DOHH2 (cell line): ENCODE measurements at regions not wholly inside any gene's neighbourhood (a gene's known extent, or its start where the extent isn't known, plus 50 kb on each side); places are given as distances from the start of the nearest gene placed in this dataset.

Source experiments
- H3F3A ChIP-seq: fragments of 200-600 bp; sonication (generic), shearing (Covaris generic); 2 replicates; pipeline ENCODE4 v1.6.0; 2016; ENCODE audit warnings: antibody characterized with exemption, mild to moderate bottlenecking; ENCODE audit not compliant: control insufficient read depth, insufficient read depth
- H3K27ac ChIP-seq: fragments of 200-600 bp; sonication (generic); 2 replicates; pipeline ENCODE4 v1.5.1; 2014; ENCODE audit warnings: low read depth, mild to moderate bottlenecking, low read length, moderate library complexity
- H3K27me3 ChIP-seq: fragments of 200-600 bp; sonication (generic); 2 replicates; pipeline ENCODE4 v1.6.1; 2014; ENCODE audit warnings: mild to moderate bottlenecking, low read length, mixed read lengths; ENCODE audit not compliant: control insufficient read depth
- H3K36me3 ChIP-seq: fragments of 200-600 bp; sonication (generic); 2 replicates; pipeline ENCODE4 v1.6.1; 2014; ENCODE audit warnings: mild to moderate bottlenecking, low read length, moderate library complexity, mixed read lengths; ENCODE audit not compliant: control insufficient read depth
- H3K4me1 ChIP-seq: fragments of 200-600 bp; sonication (generic); 2 replicates; pipeline ENCODE4 v1.6.1; 2014; ENCODE audit warnings: mild to moderate bottlenecking, low read length, mixed read lengths; ENCODE audit not compliant: control insufficient read depth
- H3K4me2 ChIP-seq: fragments of 200-600 bp; sonication (generic); 2 replicates; pipeline ENCODE4 v1.6.0; 2014; ENCODE audit warnings: mild to moderate bottlenecking, low read length, moderate library complexity
- H3K4me3 ChIP-seq: fragments of 200-600 bp; sonication (generic); 2 replicates; pipeline ENCODE4 v1.5.1; 2014; ENCODE audit warnings: mild to moderate bottlenecking, low read length, mixed read lengths
- H3K79me2 ChIP-seq: fragments of 200-600 bp; sonication (generic); 2 replicates; pipeline ENCODE4 v1.6.1; 2014; ENCODE audit warnings: mild to moderate bottlenecking, low read length, mixed read lengths; ENCODE audit not compliant: control insufficient read depth
- H3K9me2 ChIP-seq: fragments of 200-600 bp; sonication (generic); replicated peaks from 2 replicates; pipeline ENCODE4 v1.6.1; 2014; ENCODE audit warnings: mild to moderate bottlenecking, low read length, mixed read lengths; ENCODE audit not compliant: control insufficient read depth
- H3K9me3 ChIP-seq: fragments of 200-600 bp; sonication (generic); 2 replicates; pipeline ENCODE4 v1.6.1; 2014; ENCODE audit warnings: antibody characterized with exemption, low read length, mixed read lengths; ENCODE audit not compliant: control insufficient read depth, insufficient read depth
- H4K20me1 ChIP-seq: fragments of 200-600 bp; sonication (generic); 2 replicates; pipeline ENCODE4 v1.6.0; 2014; ENCODE audit warnings: low read depth, mild to moderate bottlenecking, antibody characterized with exemption, low read length, moderate library complexity; ENCODE audit not compliant: control insufficient read depth, insufficient read depth
- CTCF ChIP-seq: fragments of 200-600 bp; sonication (generic); IDR thresholded peaks from one replicate; pipeline ENCODE4 v1.5.1; 2014; ENCODE audit warnings: antibody characterized with exemption, mild to moderate bottlenecking, low read depth, low read length; ENCODE audit not compliant: poor library complexity, severe bottlenecking
- EZH2phosphoT487 ChIP-seq: fragments of 200-600 bp; sonication (generic); IDR thresholded peaks from 2 replicates; pipeline ENCODE4 v1.6.1; 2017; ENCODE audit warnings: borderline replicate concordance, mild to moderate bottlenecking, antibody characterized with exemption, low read length, moderate library complexity, mixed read lengths

GRCh38 chr10:20988357-20988983 is 91.4 kb upstream of the NEBL start:
- Histone ChIP-seq H3K9me2 (no peaks in the 10 kb centered on the region), H3K27me3 (no peaks in the 10 kb centered on the region), H3K4me2 (no peak overlapping the region), H3K36me3 (no peaks in the 10 kb centered on the region), H3F3A (no peaks in the 10 kb centered on the region), H4K20me1 (no peaks in the 10 kb centered on the region), H3K27ac (no peak overlapping the region), H3K79me2 (no peaks in the 10 kb centered on the region), H3K9me3 (no peaks in the 10 kb centered on the region), H3K4me1 (no peaks in the 10 kb centered on the region), H3K4me3 (no peak overlapping the region)
- TF ChIP-seq CTCF (no peak), EZH2phosphoT487 (no peak)

GRCh38 chr10:20986049-20986448 is 88.9 kb upstream of the NEBL start:
- no peaks in the 10 kb centered on the region for H3K79me2 ChIP-seq
- H3K27me3 ChIP-seq, result no peaks in the 10 kb centered on the region
- no peaks in the 10 kb centered on the region for H3K9me2 ChIP-seq
- no peaks in the 10 kb centered on the region for H3F3A ChIP-seq
- H3K4me1 ChIP-seq, result no peaks in the 10 kb centered on the region
- no peaks in the 10 kb centered on the region for H3K9me3 ChIP-seq
- H3K27ac ChIP-seq, result no peak overlapping the region
- no peak overlapping the region for H3K4me3 ChIP-seq
- no peaks in the 10 kb centered on the region for H3K36me3 ChIP-seq
- TF ChIP-seq CTCF, result no peak
- no peak for TF ChIP-seq EZH2phosphoT487
- no peak overlapping the region for H3K4me2 ChIP-seq
- no peaks in the 10 kb centered on the region for H4K20me1 ChIP-seq

- Histone ChIP-seq H3K27ac (no peak overlapping the region), H3K4me2 (no peak overlapping the region), H4K20me1 (no peaks in the 10 kb centered on the region), H3K27me3 (no peaks in the 10 kb centered on the region), H3K4me1 (peaks cover 6% of the 10 kb centered on the region; the same call in 1 of the 2 replicates), H3K9me3 (no peaks in the 10 kb centered on the region), H3F3A (no peaks in the 10 kb centered on the region), H3K36me3 (no peaks in the 10 kb centered on the region), H3K9me2 (no peaks in the 10 kb centered on the region), H3K79me2 (no peaks in the 10 kb centered on the region), H3K4me3 (no peak overlapping the region)
- TF ChIP-seq CTCF (no peak), EZH2phosphoT487 (no peak)
Measured at GRCh38 chr10:20984662-20985061, 87.6 kb upstream of the NEBL start.
